ENCODE measurements at regions not wholly inside any gene's neighbourhood (a gene's known extent, or its start where the extent isn't known, plus 50 kb on each side); places are given as distances from the start of the nearest gene placed in this dataset.

DNA sequence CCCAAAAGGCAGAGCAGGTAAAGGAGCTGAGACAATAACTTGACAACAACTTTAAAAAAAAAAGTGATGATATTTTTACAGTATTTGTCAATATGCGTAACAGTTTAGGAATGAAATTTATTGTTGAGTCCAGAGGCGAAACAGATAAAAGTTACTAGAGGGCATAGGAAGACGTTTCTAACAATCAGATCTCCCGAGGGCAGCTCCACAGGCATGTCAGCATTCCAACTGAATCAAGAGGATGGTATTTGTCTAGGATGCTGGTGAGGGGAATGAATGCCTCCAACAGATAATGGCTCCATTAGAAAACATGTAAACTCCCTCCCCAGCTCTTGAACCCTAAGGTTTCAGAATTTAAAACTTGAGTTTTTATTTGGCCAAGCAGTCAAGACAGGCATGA, 733.9 kb upstream of the SORCS1 start:
- no peak overlapping the region for H3K4me3 ChIP-seq (ENCODE audit: low read depth, low read length)
- TF ChIP-seq, protein P1, sequence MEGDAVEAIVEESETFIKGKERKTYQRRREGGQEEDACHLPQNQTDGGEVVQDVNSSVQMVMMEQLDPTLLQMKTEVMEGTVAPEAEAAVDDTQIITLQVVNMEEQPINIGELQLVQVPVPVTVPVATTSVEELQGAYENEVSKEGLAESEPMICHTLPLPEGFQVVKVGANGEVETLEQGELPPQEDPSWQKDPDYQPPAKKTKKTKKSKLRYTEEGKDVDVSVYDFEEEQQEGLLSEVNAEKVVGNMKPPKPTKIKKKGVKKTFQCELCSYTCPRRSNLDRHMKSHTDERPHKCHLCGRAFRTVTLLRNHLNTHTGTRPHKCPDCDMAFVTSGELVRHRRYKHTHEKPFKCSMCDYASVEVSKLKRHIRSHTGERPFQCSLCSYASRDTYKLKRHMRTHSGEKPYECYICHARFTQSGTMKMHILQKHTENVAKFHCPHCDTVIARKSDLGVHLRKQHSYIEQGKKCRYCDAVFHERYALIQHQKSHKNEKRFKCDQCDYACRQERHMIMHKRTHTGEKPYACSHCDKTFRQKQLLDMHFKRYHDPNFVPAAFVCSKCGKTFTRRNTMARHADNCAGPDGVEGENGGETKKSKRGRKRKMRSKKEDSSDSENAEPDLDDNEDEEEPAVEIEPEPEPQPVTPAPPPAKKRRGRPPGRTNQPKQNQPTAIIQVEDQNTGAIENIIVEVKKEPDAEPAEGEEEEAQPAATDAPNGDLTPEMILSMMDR (IDR thresholded peaks at IDR 0.05; ENCODE audit: insufficient read depth, low read depth, low read length): no peak
- DNase-seq (ENCODE audit: low read depth): no peak

GRCh38 chr10:107894516-107894915, 730.0 kb upstream of the SORCS1 start:
- no peak for DNase-seq (ENCODE audit: low read depth)
- TF ChIP-seq, protein P1 (IDR thresholded peaks at IDR 0.05; ENCODE audit: insufficient read depth, low read depth, low read length): no peak
- no peak overlapping the region for H3K4me3 ChIP-seq (ENCODE audit: low read depth, low read length)

DNA sequence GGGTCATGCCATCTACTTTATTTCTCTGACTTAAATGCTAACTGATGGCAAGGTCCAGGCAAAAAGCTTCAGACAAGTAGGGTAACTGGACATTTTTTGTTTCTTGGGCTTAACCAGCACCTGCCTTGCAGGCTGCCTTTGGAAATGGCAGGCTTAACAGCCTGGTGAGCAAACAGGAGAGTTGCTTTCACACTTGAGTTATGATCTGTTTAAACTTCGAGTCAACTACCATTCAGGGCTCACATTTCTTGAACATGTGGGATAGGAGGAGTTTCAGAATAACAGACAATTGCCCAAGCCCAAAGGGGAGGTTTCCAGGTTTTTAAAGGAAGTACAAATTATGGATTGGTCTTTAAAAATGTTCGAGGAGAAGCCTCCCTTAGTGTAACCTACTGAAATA, 724.6 kb upstream of the SORCS1 start:
- H3K4me3 ChIP-seq (ENCODE audit: low read depth, low read length): no peak overlapping the region
- no peak for DNase-seq (ENCODE audit: low read depth)
- TF ChIP-seq, protein P1 (IDR thresholded peaks at IDR 0.05; ENCODE audit: insufficient read depth, low read depth, low read length): no peak

DNA sequence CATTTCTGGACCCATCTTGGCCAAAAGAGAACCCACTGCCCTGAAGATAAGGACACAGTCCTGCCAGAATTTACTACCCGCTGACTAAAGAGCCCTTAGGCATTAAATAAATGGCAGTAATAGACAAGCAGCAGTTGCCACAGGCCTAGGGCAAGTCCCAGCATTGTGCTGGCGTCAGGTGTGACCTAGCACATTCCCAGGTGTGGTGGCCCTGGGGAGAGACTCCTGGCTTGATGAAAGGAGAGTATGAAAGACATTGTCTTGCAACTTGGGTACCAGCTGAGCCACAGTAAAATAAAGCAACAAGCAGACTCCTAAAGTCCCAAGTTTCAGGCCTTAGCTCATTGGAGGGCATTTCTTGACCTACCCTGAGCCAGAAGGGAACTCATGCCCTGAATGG, 715.7 kb upstream of the SORCS1 start:
- TF ChIP-seq, protein P1 (IDR thresholded peaks at IDR 0.05; ENCODE audit: insufficient read depth, low read depth, low read length): no peak
- DNase-seq (ENCODE audit: low read depth): no peak
- no peak overlapping the region for H3K4me3 ChIP-seq (ENCODE audit: low read depth, low read length)

- no peak for DNase-seq (ENCODE audit: low read depth)
- TF ChIP-seq, protein P1 (IDR thresholded peaks at IDR 0.05; ENCODE audit: insufficient read depth, low read depth, low read length): no peak
Observed at GRCh38 chr10:107873007-107873406, 708.5 kb upstream of the SORCS1 start.

GRCh38 chr10:107865691-107866090, 701.2 kb upstream of the SORCS1 start:
- TF ChIP-seq, protein P1 (IDR thresholded peaks at IDR 0.05; ENCODE audit: insufficient read depth, low read depth, low read length): no peak
- H3K4me3 ChIP-seq (ENCODE audit: low read depth, low read length): no peak overlapping the region
- no peak for DNase-seq (ENCODE audit: low read depth)

More at GRCh38 chr10:107873007-107873406, 708.5 kb upstream of the SORCS1 start:
- no peak overlapping the region for H3K4me3 ChIP-seq (ENCODE audit: low read depth, low read length)

DNA sequence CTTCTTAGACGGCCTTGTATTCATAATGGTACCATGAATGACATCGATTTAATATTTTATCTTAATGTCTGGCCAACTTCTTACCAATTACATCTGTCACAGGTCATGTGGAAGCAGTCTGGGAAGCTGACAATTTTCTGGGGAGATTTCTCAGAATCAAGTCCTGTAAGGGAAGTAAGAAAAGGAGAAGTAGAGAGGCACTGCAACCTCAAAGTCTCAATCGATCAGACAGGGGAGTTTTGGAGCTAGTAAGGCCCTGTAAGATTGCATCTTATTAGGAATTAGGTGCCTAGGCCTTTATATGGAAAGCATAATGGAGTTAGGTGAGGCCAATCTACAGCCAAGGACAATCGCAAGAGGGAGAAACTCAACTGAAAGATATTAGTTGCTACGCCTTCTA, 694.6 kb upstream of the SORCS1 start:
- TF ChIP-seq, protein P1 (IDR thresholded peaks at IDR 0.05; ENCODE audit: insufficient read depth, low read depth, low read length): no peak
- DNase-seq (ENCODE audit: low read depth): no peak
- H3K4me3 ChIP-seq (ENCODE audit: low read depth, low read length): no peak overlapping the region

All from fibroblast of villous mesenchyme (primary cell).